Inferior parietal cortex (tissue), 1 donor: ENCODE measurements at regions not wholly inside any gene's neighbourhood (a gene's known extent, or its start where the extent isn't known, plus 50 kb on each side); places are given as distances from the start of the nearest gene placed in this dataset.
"Not testable (repeated sequence)": the region's sequence is repeated elsewhere in the genome, so short reads cannot be mapped to it uniquely, and the experiment has no call there.

ENCODE experiments used
- DNase-seq: peaks from one replicate; pipeline ENCODE4 v3.0.0-alpha.2; 2016; ENCODE audit errors: extremely low spot score

GRCh38 chr13:78868991-78869390, 210.0 kb upstream of the OBI1 start:
- DNase-seq = no peak

DNA sequence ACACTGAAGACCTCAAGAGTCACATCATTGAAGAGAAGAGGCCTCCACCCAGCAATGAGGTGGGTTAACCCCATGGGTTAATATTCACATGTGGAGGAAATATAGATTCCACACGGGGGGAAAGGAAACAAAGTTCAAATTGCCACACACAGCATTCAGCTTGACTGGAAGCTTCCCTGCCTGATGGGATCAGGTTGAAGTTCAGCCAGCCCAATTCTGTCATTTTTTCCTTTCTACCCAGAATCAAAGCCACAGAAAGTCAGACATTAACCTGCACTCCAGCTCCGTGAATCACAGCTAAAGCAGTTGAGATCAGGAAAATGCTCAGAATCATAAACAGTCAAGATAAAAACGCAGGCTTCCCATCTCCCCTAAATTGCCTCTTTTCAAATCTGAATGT, 208.7 kb upstream of the OBI1 start:
- DNase-seq = no peak

- not testable (repeated sequence) for DNase-seq
Measured at GRCh38 chr13:78866076-78866475, 207.1 kb upstream of the OBI1 start.

- DNase-seq = no peak
Measured at GRCh38 chr13:78862446-78862845, 203.5 kb upstream of the OBI1 start.

DNA sequence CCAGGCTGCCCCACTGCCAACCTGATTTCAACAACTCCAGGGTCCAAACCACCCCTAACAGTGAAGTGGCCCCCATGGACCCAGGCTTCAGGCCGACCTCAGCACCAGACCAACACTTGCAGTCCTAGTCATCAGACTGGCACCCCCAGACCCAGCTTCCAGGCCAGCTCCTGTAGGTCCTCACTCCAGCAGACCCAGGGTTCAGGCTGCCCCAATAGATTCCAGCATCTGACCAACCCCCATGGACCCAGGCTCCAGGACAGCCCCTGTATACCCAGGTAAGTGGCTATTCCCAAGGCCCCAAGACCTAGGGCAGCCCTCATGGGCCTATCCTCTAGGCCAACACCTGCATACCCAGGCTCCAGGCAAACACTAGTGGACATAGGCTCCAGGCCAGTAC, 193.8 kb upstream of the OBI1 start:
- no peak for DNase-seq

GRCh38 chr13:78845656-78846365, 186.9 kb upstream of the OBI1 start:
- no peak for DNase-seq

GRCh38 chr13:78844106-78844505, 185.2 kb upstream of the OBI1 start:
- no peak for DNase-seq

GRCh38 chr13:78841358-78841963, 182.5 kb upstream of the OBI1 start:
- no peak for DNase-seq

- no peak for DNase-seq
Measured at GRCh38 chr13:78836238-78836784, 177.4 kb upstream of the OBI1 start.

- no peak for DNase-seq
Measured at GRCh38 chr13:78832461-78832860, 173.5 kb upstream of the OBI1 start.

DNA sequence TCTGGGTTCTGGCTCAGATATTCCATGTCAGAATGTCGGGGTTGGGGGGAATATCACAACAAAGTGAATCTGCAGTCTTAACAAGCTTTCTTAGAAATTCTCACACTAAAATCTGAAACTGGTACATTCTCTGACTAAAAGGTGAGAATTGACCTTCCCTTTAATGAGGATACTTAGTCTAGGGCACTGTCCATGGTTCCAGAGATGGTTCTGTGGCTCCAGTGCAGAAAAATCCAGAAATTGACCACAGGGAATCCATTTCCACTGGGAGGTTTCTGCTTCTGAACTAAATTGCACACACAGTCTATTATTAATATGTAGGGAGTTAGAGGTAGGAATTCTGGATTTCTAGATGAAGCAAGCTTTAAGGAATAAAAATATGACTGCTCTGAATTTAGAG, 171.6 kb upstream of the OBI1 start:
- DNase-seq = no peak

DNA sequence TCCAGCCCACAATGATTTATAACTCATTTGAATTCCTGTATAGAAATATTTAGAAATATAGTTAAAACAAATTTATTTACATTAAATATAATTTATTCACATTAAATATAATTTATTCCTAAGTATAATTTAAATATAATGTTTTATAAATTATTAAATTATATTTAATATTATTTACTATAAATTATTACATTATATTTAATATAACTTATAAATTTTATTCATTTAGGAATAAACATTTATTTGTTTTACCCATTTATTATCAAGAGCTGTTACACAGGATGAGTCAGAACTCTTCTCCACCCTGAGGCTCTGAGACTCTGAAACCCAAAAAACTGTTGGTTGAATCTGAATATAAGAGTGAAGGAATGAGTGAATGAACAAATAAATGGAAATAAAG, 170.9 kb upstream of the OBI1 start:
- no peak for DNase-seq

DNA sequence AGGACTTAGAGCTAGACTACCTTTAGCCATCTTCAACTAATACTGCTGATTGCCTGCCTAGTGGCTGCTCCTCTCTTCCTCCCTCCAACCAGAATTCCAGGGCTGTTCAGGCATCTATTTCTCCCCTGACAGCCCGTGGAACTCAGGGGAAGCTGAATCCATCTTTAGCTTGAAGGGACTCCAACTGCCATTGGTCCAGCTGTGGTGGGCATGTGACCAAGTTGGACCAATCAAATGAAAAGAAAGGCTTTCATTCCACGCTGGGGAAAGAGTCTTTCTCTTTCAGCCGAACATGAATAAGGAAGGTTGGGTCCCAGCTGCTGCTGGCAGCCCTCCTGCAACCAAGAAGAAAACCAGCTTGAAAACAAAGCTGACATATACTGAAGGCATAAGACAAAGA, 168.5 kb upstream of the OBI1 start:
- no peak for DNase-seq

- DNase-seq = no peak
Measured at GRCh38 chr13:78826936-78827335, 168.0 kb upstream of the OBI1 start.

- DNase-seq = no peak
Measured at GRCh38 chr13:78826312-78826711, 167.4 kb upstream of the OBI1 start.

DNA sequence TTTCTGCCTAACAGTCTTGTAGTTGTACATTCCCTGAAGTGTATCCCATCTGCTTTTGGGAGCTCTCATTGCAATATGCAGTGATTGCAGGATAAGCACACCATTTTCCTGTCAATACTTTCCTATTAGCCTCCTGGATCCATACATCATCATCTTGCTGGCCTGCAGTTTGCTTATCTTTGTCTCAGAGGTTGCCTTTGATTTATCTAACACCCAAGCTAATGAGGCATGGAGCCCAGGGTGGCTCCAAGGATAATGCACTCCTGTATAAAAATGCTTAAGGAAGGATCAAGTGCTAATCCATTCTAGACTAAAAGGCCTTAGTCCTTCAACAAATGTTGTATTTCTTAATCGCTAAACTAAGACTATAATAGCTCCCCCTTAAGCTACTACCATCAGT, 161.6 kb upstream of the OBI1 start:
- DNase-seq = no peak

GRCh38 chr13:78816592-78816991, 157.6 kb upstream of the OBI1 start:
- no peak for DNase-seq

DNA sequence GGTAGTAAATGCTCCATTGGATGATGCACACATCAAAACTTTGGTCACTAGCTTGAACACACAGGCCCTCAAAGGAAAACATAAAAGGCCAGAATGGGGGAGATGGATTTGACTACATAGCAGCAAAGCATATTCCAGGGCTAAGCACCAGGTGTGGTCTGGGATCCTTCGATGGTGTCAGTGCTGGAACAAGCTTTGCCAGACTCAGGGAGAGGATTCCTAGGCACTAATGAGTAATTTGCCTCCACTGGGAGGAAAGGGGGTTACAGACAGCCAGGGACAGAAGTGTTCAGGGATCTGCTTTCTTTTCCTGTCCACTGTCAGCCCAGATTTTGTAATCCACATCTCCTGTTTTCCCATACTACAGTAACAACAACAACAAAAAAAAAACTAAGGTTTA, 157.2 kb upstream of the OBI1 start:
- no peak for DNase-seq

GRCh38 chr13:78806457-78806856, 147.5 kb upstream of the OBI1 start:
- DNase-seq = no peak

DNA sequence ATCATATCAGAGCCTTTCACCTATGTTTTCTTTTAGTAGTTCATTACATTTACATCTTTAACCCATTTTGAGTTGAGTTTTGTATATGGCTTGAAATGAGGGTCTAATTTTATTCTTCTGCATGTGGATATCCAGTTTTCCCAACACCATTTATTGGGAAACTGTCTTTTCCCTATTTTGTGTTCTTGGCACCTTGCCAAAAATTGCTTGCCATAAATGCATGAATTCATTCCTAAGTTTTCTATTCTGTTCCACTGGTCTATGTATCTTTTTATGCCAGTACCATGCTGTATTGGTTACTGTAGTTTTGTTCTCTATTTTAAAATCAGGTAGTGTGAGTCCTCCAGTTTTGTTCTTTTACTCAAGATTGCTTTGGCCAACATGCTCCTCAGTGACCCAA, 144.0 kb upstream of the OBI1 start:
- DNase-seq = no peak

- no peak for DNase-seq
Measured at GRCh38 chr13:78787190-78787589, 128.2 kb upstream of the OBI1 start.

- no peak for DNase-seq
Measured at GRCh38 chr13:78786459-78786858, 127.5 kb upstream of the OBI1 start.

DNA sequence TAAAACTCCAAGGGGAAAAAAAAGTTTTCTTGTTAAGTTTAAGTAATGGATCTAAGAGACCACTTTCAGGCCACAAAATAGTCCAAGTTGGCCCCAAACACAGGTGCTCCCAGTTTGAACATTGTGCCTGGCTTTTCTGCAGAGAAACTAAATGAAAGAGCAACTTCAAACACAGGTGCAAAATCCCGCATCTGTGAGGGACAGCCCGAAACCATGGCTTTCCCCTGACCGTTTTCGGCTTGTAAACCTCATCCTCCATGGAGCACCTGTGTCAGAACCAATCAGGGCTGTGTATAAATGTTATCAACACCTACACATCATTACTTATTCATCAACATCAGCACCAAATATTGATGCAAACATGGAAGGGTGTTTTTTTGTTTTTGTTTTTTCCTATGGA, 126.8 kb upstream of the OBI1 start:
- no peak for DNase-seq
